Upper lobe of left lung (tissue), 4 donors: ENCODE measurements at regions not wholly inside any gene's neighbourhood (a gene's known extent, or its start where the extent isn't known, plus 50 kb on each side); places are given as distances from the start of the nearest gene placed in this dataset.

ENCODE experiments used
- CTCF ChIP-seq, 6 experiments: fragments of 450-650 bp in 4 of 6; fragments of 200-600 bp in 2 of 6; sonication (generic) in 2 of 6; IDR thresholded peaks; one replicate each; pipeline ENCODE4 v1.5.1; 2016 to 2019; ENCODE audit warnings: antibody characterized with exemption in 6 of 6
- POLR2A ChIP-seq, 4 donors: fragments of 450-650 bp; IDR thresholded peaks; one replicate each; pipeline ENCODE4 v1.5.1; 2016 to 2017; ENCODE audit warnings: antibody characterized with exemption in 4 of 4, mild to moderate bottlenecking in 2 of 4
- POLR2AphosphoS5 ChIP-seq, 2 donors: sonication (generic); formaldehyde crosslinking; IDR thresholded peaks; one replicate each; pipeline ENCODE4 v1.5.1; 2017; ENCODE audit warnings: antibody characterized with exemption in 2 of 2

- TF ChIP-seq CTCF (IDR thresholded peaks at IDR 0.05) (no peak), POLR2A (IDR thresholded peaks at IDR 0.05) (no peak), POLR2AphosphoS5 (IDR thresholded peaks at IDR 0.05) (no peak)
Measured at GRCh38 chr15:94080989-94081605, 150.3 kb upstream of the MCTP2 start.
